BLaER1 treated with 17β-estradiol and CSF1 and Interleukin-3, amounts not matched to agents 10 nM and 100 nM (cell line): ENCODE measurements at regions not wholly inside any gene's neighbourhood (a gene's known extent, or its start where the extent isn't known, plus 50 kb on each side); places are given as distances from the start of the nearest gene placed in this dataset.

Experiments used
- H3K27ac ChIP-seq, 11 experiments: shearing (Covaris generic); formaldehyde crosslinking; 2 replicates each; pipeline ENCODE4 v1.8.1; 2022
- H3K27me3 ChIP-seq, 11 experiments: shearing (Covaris generic); formaldehyde crosslinking; 2 replicates each; pipeline ENCODE4 v1.8.1; 2022
- H3K36me3 ChIP-seq, 11 experiments: shearing (Covaris generic); formaldehyde crosslinking; 2 replicates each; pipeline ENCODE4 v1.8.1; 2022
- H3K4me1 ChIP-seq, 10 experiments: shearing (Covaris generic); formaldehyde crosslinking; 2 replicates each; pipeline ENCODE4 v1.8.1; 2022
- H3K4me2 ChIP-seq, 11 experiments: shearing (Covaris generic); formaldehyde crosslinking; 2 replicates each; pipeline ENCODE4 v1.8.1; 2022
- H3K4me3 ChIP-seq, 10 experiments: shearing (Covaris generic); formaldehyde crosslinking; 2 replicates each; pipeline ENCODE4 v1.8.1; 2022
- H3K9ac ChIP-seq, 11 experiments: shearing (Covaris generic); formaldehyde crosslinking; 2 replicates each; pipeline ENCODE4 v1.8.1; 2022
- H3K9me3 ChIP-seq, 11 experiments: shearing (Covaris generic); formaldehyde crosslinking; replicated peaks in 1 of 11; 2 replicates each; pipeline ENCODE4 v1.8.1; 2022
- H4K20me1 ChIP-seq, 11 experiments: shearing (Covaris generic); formaldehyde crosslinking; 2 replicates each; pipeline ENCODE4 v1.8.1; 2022
- Cebpa-rat ChIP-seq, 11 experiments: shearing (Covaris generic); IDR thresholded peaks; 2 replicates each; pipeline ENCODE4 v1.8.1; 2022

- H3K36me3 ChIP-seq, result no peaks in the 10 kb centered on the region
Measured at GRCh38 chr10:64288404-64288803, 767.2 kb downstream of the REEP3 start.

GRCh38 chr10:64303566-64303965 lies 782.4 kb downstream of the REEP3 start:
- Histone ChIP-seq H3K36me3 (no peaks in the 10 kb centered on the region), H3K4me1 (no peaks in the 10 kb centered on the region), H3K27me3 (no peaks in the 10 kb centered on the region), H3K9ac (no peak overlapping the region), H4K20me1 (no peaks in the 10 kb centered on the region), H3K4me3 (no peak overlapping the region), H3K9me3 (no peaks in the 10 kb centered on the region), H3K4me2 (no peak overlapping the region), H3K27ac (no peak overlapping the region)
- no peak for TF ChIP-seq Cebpa-rat (IDR thresholded peaks at IDR 0.05)

More at GRCh38 chr10:64288404-64288803, 767.2 kb downstream of the REEP3 start:
- Histone ChIP-seq H3K9me3 (no peaks in the 10 kb centered on the region), H3K4me2 (no peak overlapping the region), H4K20me1 (no peaks in the 10 kb centered on the region), H3K4me1 (no peaks in the 10 kb centered on the region), H3K4me3 (no peak overlapping the region), H3K27ac (no peak overlapping the region), H3K27me3 (no peaks in the 10 kb centered on the region), H3K9ac (no peak overlapping the region)
- no peak for TF ChIP-seq Cebpa-rat (IDR thresholded peaks at IDR 0.05)

GRCh38 chr10:64306729-64307327 lies 785.6 kb downstream of the REEP3 start:
- no peak overlapping the region for H3K9ac ChIP-seq
- no peaks in the 10 kb centered on the region for H3K4me1 ChIP-seq
- H3K27me3 ChIP-seq, result no peaks in the 10 kb centered on the region
- no peak for TF ChIP-seq Cebpa-rat (IDR thresholded peaks at IDR 0.05)
- no peak overlapping the region for H3K4me2 ChIP-seq
- H3K4me3 ChIP-seq, result no peak overlapping the region
- no peaks in the 10 kb centered on the region for H3K36me3 ChIP-seq
- H3K27ac ChIP-seq, result no peak overlapping the region
- H3K9me3 ChIP-seq, result no peaks in the 10 kb centered on the region
- H4K20me1 ChIP-seq, result no peaks in the 10 kb centered on the region

- Histone ChIP-seq H3K27me3 (no peaks in the 10 kb centered on the region), H3K4me2 (no peak overlapping the region), H4K20me1 (no peaks in the 10 kb centered on the region), H3K4me1 (no peaks in the 10 kb centered on the region), H3K27ac (no peak overlapping the region), H3K9ac (no peak overlapping the region), H3K36me3 (no peaks in the 10 kb centered on the region), H3K4me3 (no peak overlapping the region), H3K9me3 (no peaks in the 10 kb centered on the region)
- no peak for TF ChIP-seq Cebpa-rat (IDR thresholded peaks at IDR 0.05)
Measured at GRCh38 chr10:64312876-64313275, 791.7 kb downstream of the REEP3 start.

- no peaks in the 10 kb centered on the region for H3K4me1 ChIP-seq
- H4K20me1 ChIP-seq, result no peaks in the 10 kb centered on the region
- no peaks in the 10 kb centered on the region for H3K27me3 ChIP-seq
- no peak overlapping the region for H3K27ac ChIP-seq
- no peaks in the 10 kb centered on the region for H3K36me3 ChIP-seq
- no peaks in the 10 kb centered on the region for H3K9me3 ChIP-seq
- H3K4me3 ChIP-seq, result no peak overlapping the region
- no peak overlapping the region for H3K9ac ChIP-seq
- TF ChIP-seq Cebpa-rat (IDR thresholded peaks at IDR 0.05), result no peak
- H3K4me2 ChIP-seq, result no peak overlapping the region
Measured at GRCh38 chr10:64313967-64314366, 792.8 kb downstream of the REEP3 start.

GRCh38 chr10:64316416-64316815 lies 795.2 kb downstream of the REEP3 start:
- Histone ChIP-seq H3K27me3 (no peaks in the 10 kb centered on the region), H3K9me3 (no peaks in the 10 kb centered on the region), H3K4me1 (no peaks in the 10 kb centered on the region), H3K4me3 (no peak overlapping the region), H3K9ac (no peak overlapping the region), H3K27ac (no peak overlapping the region), H3K36me3 (no peaks in the 10 kb centered on the region), H4K20me1 (no peaks in the 10 kb centered on the region), H3K4me2 (no peak overlapping the region)
- no peak for TF ChIP-seq Cebpa-rat (IDR thresholded peaks at IDR 0.05)

GRCh38 chr10:64316833-64317232 lies 795.6 kb downstream of the REEP3 start:
- no peak for TF ChIP-seq Cebpa-rat (IDR thresholded peaks at IDR 0.05)
- H3K4me1 ChIP-seq, result no peaks in the 10 kb centered on the region
- H3K4me2 ChIP-seq, result no peak overlapping the region
- H3K4me3 ChIP-seq, result no peak overlapping the region
- no peaks in the 10 kb centered on the region for H3K9me3 ChIP-seq
- no peak overlapping the region for H3K27ac ChIP-seq
- H3K36me3 ChIP-seq, result no peaks in the 10 kb centered on the region
- no peaks in the 10 kb centered on the region for H4K20me1 ChIP-seq
- no peaks in the 10 kb centered on the region for H3K27me3 ChIP-seq
- H3K9ac ChIP-seq, result no peak overlapping the region

GRCh38 chr10:64320448-64320847 lies 799.2 kb downstream of the REEP3 start:
- no peaks in the 10 kb centered on the region for H3K27me3 ChIP-seq
- no peaks in the 10 kb centered on the region for H3K36me3 ChIP-seq
- no peaks in the 10 kb centered on the region for H3K4me1 ChIP-seq
- H3K4me3 ChIP-seq, result no peak overlapping the region
- no peak overlapping the region for H3K27ac ChIP-seq
- no peak overlapping the region for H3K9ac ChIP-seq
- TF ChIP-seq Cebpa-rat (IDR thresholded peaks at IDR 0.05), result no peak
- H4K20me1 ChIP-seq, result no peaks in the 10 kb centered on the region
- H3K9me3 ChIP-seq, result no peaks in the 10 kb centered on the region
- no peak overlapping the region for H3K4me2 ChIP-seq

GRCh38 chr10:64329510-64329909 lies 808.3 kb downstream of the REEP3 start:
- no peaks in the 10 kb centered on the region for H3K27me3 ChIP-seq
- H3K9ac ChIP-seq, result no peak overlapping the region
- H3K4me1 ChIP-seq, result no peaks in the 10 kb centered on the region
- H3K36me3 ChIP-seq, result no peaks in the 10 kb centered on the region
- H3K4me2 ChIP-seq, result no peak overlapping the region
- H4K20me1 ChIP-seq, result no peaks in the 10 kb centered on the region
- H3K4me3 ChIP-seq, result no peak overlapping the region
- H3K9me3 ChIP-seq, result peaks cover 3 to 15% (median 8%) of the 10 kb centered on the region in 11 experiments; a peak in 15 of 22 replicates
- TF ChIP-seq Cebpa-rat (IDR thresholded peaks at IDR 0.05), result no peak
- no peak overlapping the region for H3K27ac ChIP-seq

- peaks cover 0 to 3% (median 1%) of the 10 kb centered on the region in 11 experiments; a peak in 10 of 22 replicates for H3K9me3 ChIP-seq
- no peak for TF ChIP-seq Cebpa-rat (IDR thresholded peaks at IDR 0.05)
- no peak overlapping the region for H3K4me3 ChIP-seq
- H3K27ac ChIP-seq, result no peak overlapping the region
- H3K36me3 ChIP-seq, result no peaks in the 10 kb centered on the region
- H3K4me2 ChIP-seq, result no peak overlapping the region
- H4K20me1 ChIP-seq, result no peaks in the 10 kb centered on the region
- H3K4me1 ChIP-seq, result no peaks in the 10 kb centered on the region
- no peak overlapping the region for H3K9ac ChIP-seq
- no peaks in the 10 kb centered on the region for H3K27me3 ChIP-seq
Measured at GRCh38 chr10:64332551-64332950, 811.4 kb downstream of the REEP3 start.
